ENCODE measurements at regions not wholly inside any gene's neighbourhood (a gene's known extent, or its start where the extent isn't known, plus 50 kb on each side); places are given as distances from the start of the nearest gene placed in this dataset.

- H3K36me3 ChIP-seq (ENCODE audit: insufficient read depth, low read length): no peaks in the 10 kb centered on the region
- H3K9me3 ChIP-seq (ENCODE audit: low read length): no peaks in the 10 kb centered on the region
- no peak overlapping the region for H3K4me2 ChIP-seq (ENCODE audit: low read depth, low read length, poor library complexity, severe bottlenecking)
- no peak overlapping the region for H2AFZ ChIP-seq (ENCODE audit: low read length)
- H3K9me2 ChIP-seq (replicated peaks; ENCODE audit: insufficient read depth, low read length): no peaks in the 10 kb centered on the region
- H3K27ac ChIP-seq (ENCODE audit: low read length): no peak overlapping the region
- no peak overlapping the region for H3K4me3 ChIP-seq (ENCODE audit: low read length)
- H4K20me1 ChIP-seq (ENCODE audit: insufficient read depth, low read depth, low read length): no peaks in the 10 kb centered on the region
- no peaks in the 10 kb centered on the region for H3K79me2 ChIP-seq (ENCODE audit: low read length)
- H3K27me3 ChIP-seq (ENCODE audit: low read length): no peaks in the 10 kb centered on the region
- DNase-seq: no peak
- H3K9ac ChIP-seq (ENCODE audit: low read length): no peak overlapping the region
- no peaks in the 10 kb centered on the region for H3K4me1 ChIP-seq (ENCODE audit: low read length)
These were observed 63.4 kb upstream of the AFDN start for GRCh38 chr6:167763056-167763944.

- H4K20me1 ChIP-seq (ENCODE audit: insufficient read depth, low read depth, low read length): no peaks in the 10 kb centered on the region
These were observed 62.5 kb upstream of the AFDN start for GRCh38 chr6:167764215-167764614.

GRCh38 chr6:167764713-167765479 lies 61.8 kb upstream of the AFDN start:
- H4K20me1 ChIP-seq (ENCODE audit: insufficient read depth, low read depth, low read length): no peaks in the 10 kb centered on the region
- H3K36me3 ChIP-seq (ENCODE audit: insufficient read depth, low read length): no peaks in the 10 kb centered on the region
- no peaks in the 10 kb centered on the region for H3K9me3 ChIP-seq (ENCODE audit: low read length)
- no peak overlapping the region for H3K4me3 ChIP-seq (ENCODE audit: low read length)
- H3K4me1 ChIP-seq (ENCODE audit: low read length): no peaks in the 10 kb centered on the region
- no peak overlapping the region for H3K9ac ChIP-seq (ENCODE audit: low read length)
- H3K27ac ChIP-seq (ENCODE audit: low read length): no peak overlapping the region
- H3K9me2 ChIP-seq (replicated peaks; ENCODE audit: insufficient read depth, low read length): no peaks in the 10 kb centered on the region
- no peak overlapping the region for H2AFZ ChIP-seq (ENCODE audit: low read length)
- H3K4me2 ChIP-seq (ENCODE audit: low read depth, low read length, poor library complexity, severe bottlenecking): no peak overlapping the region
- DNase-seq: no peak
- H3K27me3 ChIP-seq (ENCODE audit: low read length): no peaks in the 10 kb centered on the region
- no peaks in the 10 kb centered on the region for H3K79me2 ChIP-seq (ENCODE audit: low read length)

More at GRCh38 chr6:167764215-167764614, 62.5 kb upstream of the AFDN start:
- H3K79me2 ChIP-seq (ENCODE audit: low read length): no peaks in the 10 kb centered on the region
- H2AFZ ChIP-seq (ENCODE audit: low read length): no peak overlapping the region
- no peaks in the 10 kb centered on the region for H3K36me3 ChIP-seq (ENCODE audit: insufficient read depth, low read length)
- H3K4me2 ChIP-seq (ENCODE audit: low read depth, low read length, poor library complexity, severe bottlenecking): no peak overlapping the region
- H3K9ac ChIP-seq (ENCODE audit: low read length): no peak overlapping the region
- DNase-seq: no peak
- no peaks in the 10 kb centered on the region for H3K4me1 ChIP-seq (ENCODE audit: low read length)
- no peak overlapping the region for H3K4me3 ChIP-seq (ENCODE audit: low read length)
- no peaks in the 10 kb centered on the region for H3K9me3 ChIP-seq (ENCODE audit: low read length)
- no peak overlapping the region for H3K27ac ChIP-seq (ENCODE audit: low read length)
- H3K27me3 ChIP-seq (ENCODE audit: low read length): no peaks in the 10 kb centered on the region
- no peaks in the 10 kb centered on the region for H3K9me2 ChIP-seq (replicated peaks; ENCODE audit: insufficient read depth, low read length)

GRCh38 chr6:167766986-167767714 lies 59.6 kb upstream of the AFDN start:
- no peak overlapping the region for H3K4me2 ChIP-seq (ENCODE audit: low read depth, low read length, poor library complexity, severe bottlenecking)
- no peak overlapping the region for H3K27ac ChIP-seq (ENCODE audit: low read length)
- H3K27me3 ChIP-seq (ENCODE audit: low read length): no peaks in the 10 kb centered on the region
- DNase-seq: no peak
- no peaks in the 10 kb centered on the region for H3K36me3 ChIP-seq (ENCODE audit: insufficient read depth, low read length)
- no peak overlapping the region for H2AFZ ChIP-seq (ENCODE audit: low read length)
- H3K4me1 ChIP-seq (ENCODE audit: low read length): no peaks in the 10 kb centered on the region
- no peak overlapping the region for H3K9ac ChIP-seq (ENCODE audit: low read length)
- H4K20me1 ChIP-seq (ENCODE audit: insufficient read depth, low read depth, low read length): no peaks in the 10 kb centered on the region
- H3K9me2 ChIP-seq (replicated peaks; ENCODE audit: insufficient read depth, low read length): no peaks in the 10 kb centered on the region
- no peak overlapping the region for H3K4me3 ChIP-seq (ENCODE audit: low read length)
- no peaks in the 10 kb centered on the region for H3K79me2 ChIP-seq (ENCODE audit: low read length)
- H3K9me3 ChIP-seq (ENCODE audit: low read length): no peaks in the 10 kb centered on the region

- no peaks in the 10 kb centered on the region for H3K4me1 ChIP-seq (ENCODE audit: low read length)
- H3K27me3 ChIP-seq (ENCODE audit: low read length): no peaks in the 10 kb centered on the region
- no peaks in the 10 kb centered on the region for H3K36me3 ChIP-seq (ENCODE audit: insufficient read depth, low read length)
- H4K20me1 ChIP-seq (ENCODE audit: insufficient read depth, low read depth, low read length): no peaks in the 10 kb centered on the region
- no peaks in the 10 kb centered on the region for H3K9me3 ChIP-seq (ENCODE audit: low read length)
- H3K27ac ChIP-seq (ENCODE audit: low read length): no peak overlapping the region
- no peak for DNase-seq
- H3K4me2 ChIP-seq (ENCODE audit: low read depth, low read length, poor library complexity, severe bottlenecking): no peak overlapping the region
- no peak overlapping the region for H3K4me3 ChIP-seq (ENCODE audit: low read length)
- H3K9me2 ChIP-seq (replicated peaks; ENCODE audit: insufficient read depth, low read length): no peaks in the 10 kb centered on the region
- no peaks in the 10 kb centered on the region for H3K79me2 ChIP-seq (ENCODE audit: low read length)
- no peak overlapping the region for H2AFZ ChIP-seq (ENCODE audit: low read length)
- no peak overlapping the region for H3K9ac ChIP-seq (ENCODE audit: low read length)
These were observed 59.0 kb upstream of the AFDN start for GRCh38 chr6:167767715-167768107.

DNA sequence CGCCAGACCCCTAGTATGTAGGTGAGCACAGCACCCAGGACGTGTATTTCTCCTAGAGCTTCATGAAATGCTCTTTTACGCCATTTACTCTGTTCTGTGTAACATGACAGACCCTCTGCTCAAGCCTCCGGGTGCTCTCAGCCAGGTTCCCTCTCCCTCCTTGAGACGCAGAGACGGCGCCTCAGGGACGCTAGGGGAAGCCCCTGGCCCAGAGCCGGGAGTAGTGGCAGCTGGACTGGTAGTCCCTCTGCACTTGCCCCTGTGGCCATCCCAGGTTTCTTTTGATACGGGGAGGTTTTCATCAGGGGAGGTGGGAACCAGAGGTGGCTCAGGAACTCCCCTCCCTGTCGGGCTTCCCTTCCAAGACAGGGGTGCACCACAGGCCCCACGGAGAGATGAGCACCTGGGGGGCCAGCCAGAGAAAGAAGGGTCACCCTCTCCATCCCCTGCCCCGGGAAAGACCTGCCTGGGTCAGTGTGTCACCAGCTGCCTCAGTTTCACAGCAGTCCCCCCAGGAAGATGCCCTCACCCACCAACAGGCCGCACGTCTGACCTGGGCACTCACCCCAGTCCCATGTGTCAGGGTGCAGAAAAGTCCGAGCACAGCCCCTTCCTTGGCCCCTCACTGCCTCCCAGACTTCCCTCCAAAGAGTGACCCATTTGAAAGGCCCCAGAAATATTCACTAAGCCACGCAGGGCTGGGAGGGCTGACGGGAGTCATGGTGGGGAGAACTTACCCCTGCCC lies 58.1 kb upstream of the AFDN start:
- no peaks in the 10 kb centered on the region for H3K9me3 ChIP-seq (ENCODE audit: low read length)
- no peak overlapping the region for H3K27ac ChIP-seq (ENCODE audit: low read length)
- DNase-seq: no peak
- no peaks in the 10 kb centered on the region for H3K9me2 ChIP-seq (replicated peaks; ENCODE audit: insufficient read depth, low read length)
- no peaks in the 10 kb centered on the region for H4K20me1 ChIP-seq (ENCODE audit: insufficient read depth, low read depth, low read length)
- no peaks in the 10 kb centered on the region for H3K36me3 ChIP-seq (ENCODE audit: insufficient read depth, low read length)
- no peak overlapping the region for H3K9ac ChIP-seq (ENCODE audit: low read length)
- no peak overlapping the region for H3K4me3 ChIP-seq (ENCODE audit: low read length)
- no peaks in the 10 kb centered on the region for H3K27me3 ChIP-seq (ENCODE audit: low read length)
- no peaks in the 10 kb centered on the region for H3K4me1 ChIP-seq (ENCODE audit: low read length)
- H2AFZ ChIP-seq (ENCODE audit: low read length): no peak overlapping the region
- H3K4me2 ChIP-seq (ENCODE audit: low read depth, low read length, poor library complexity, severe bottlenecking): no peak overlapping the region
- H3K79me2 ChIP-seq (ENCODE audit: low read length): no peaks in the 10 kb centered on the region

GRCh38 chr6:167769408-167770190 lies 57.1 kb upstream of the AFDN start:
- Histone ChIP-seq H3K9ac (ENCODE audit: low read length) (no peak overlapping the region), H3K4me2 (ENCODE audit: low read depth, low read length, poor library complexity, severe bottlenecking) (no peak overlapping the region), H2AFZ (ENCODE audit: low read length) (no peak overlapping the region), H3K79me2 (ENCODE audit: low read length) (no peaks in the 10 kb centered on the region), H3K4me3 (ENCODE audit: low read length) (no peak overlapping the region), H3K4me1 (ENCODE audit: low read length) (no peaks in the 10 kb centered on the region), H3K36me3 (ENCODE audit: insufficient read depth, low read length) (no peaks in the 10 kb centered on the region), H3K9me2 (replicated peaks; ENCODE audit: insufficient read depth, low read length) (no peaks in the 10 kb centered on the region), H4K20me1 (ENCODE audit: insufficient read depth, low read depth, low read length) (no peaks in the 10 kb centered on the region), H3K9me3 (ENCODE audit: low read length) (no peaks in the 10 kb centered on the region), H3K27ac (ENCODE audit: low read length) (no peak overlapping the region), H3K27me3 (ENCODE audit: low read length) (no peaks in the 10 kb centered on the region)
- DNase-seq: no peak

Measured in Karpas-422 (cell line).